GM21390 (cell line): ENCODE measurements at regions not wholly inside any gene's neighbourhood (a gene's known extent, or its start where the extent isn't known, plus 50 kb on each side); places are given as distances from the start of the nearest gene placed in this dataset.
"Not testable (repeated sequence)": the region's sequence is repeated elsewhere in the genome, so short reads cannot be mapped to it uniquely, and the experiment has no call there.

Source experiments
- ATAC-seq: cut with Tn5 transposase; IDR thresholded peaks from one replicate; pipeline ENCODE4 v1.9.1; 2021; ENCODE audit not compliant: unreplicated experiment

DNA sequence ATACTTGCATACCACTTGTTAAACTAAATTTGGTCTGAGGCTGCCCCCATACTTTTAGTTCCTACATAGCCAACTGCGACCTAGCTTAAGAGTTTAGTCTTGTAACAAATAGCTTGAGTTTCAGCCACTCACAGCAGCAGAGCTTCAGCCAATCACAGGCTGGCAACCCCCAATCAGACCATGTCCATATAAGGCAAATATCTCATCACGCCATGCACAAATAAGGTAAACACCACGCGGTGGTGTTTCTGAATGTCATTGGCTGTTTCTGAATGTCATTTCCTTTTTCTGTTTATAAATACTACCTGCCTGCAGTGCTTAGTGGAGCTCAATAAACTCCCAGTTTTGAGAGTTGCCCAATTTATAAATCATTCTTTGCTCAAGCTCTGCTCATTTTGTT is 143.1 kb upstream of the MAD2L1 start:
- no peak for ATAC-seq

- ATAC-seq: no peak
Observed at GRCh38 chr4:120207021-120207420, 140.4 kb upstream of the MAD2L1 start.

GRCh38 chr4:120202222-120202621 is 135.6 kb upstream of the MAD2L1 start:
- no peak for ATAC-seq

DNA sequence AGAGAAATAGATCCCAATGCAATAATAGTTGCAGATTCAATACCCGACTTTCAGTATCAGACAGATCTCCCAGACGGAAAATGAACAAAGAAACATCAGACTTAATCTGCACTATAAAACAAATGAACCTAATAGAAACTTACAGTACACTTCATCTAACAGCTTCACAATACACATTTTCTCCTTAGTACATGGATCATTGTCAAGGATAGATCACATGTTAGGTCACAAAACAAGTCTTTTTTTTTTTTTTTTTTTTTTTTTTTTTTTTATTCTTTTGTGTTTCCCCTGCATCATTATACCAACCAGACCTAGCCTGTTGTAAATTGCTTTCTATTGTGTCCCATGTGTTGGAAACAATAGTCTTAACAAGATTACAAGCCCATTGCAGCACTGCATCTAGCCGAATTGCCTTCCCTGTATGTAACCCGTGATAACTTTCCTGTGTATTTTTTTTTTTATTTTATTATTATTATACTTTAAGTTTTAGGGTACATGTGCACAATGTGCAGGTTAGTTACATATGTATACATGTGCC is 134.0 kb upstream of the MAD2L1 start:
- not testable (repeated sequence) for ATAC-seq

GRCh38 chr4:120198411-120198810 is 131.8 kb upstream of the MAD2L1 start:
- no peak for ATAC-seq

- ATAC-seq: no peak
Observed at GRCh38 chr4:120177603-120178002, 111.0 kb upstream of the MAD2L1 start.

GRCh38 chr4:120175272-120175671 is 108.6 kb upstream of the MAD2L1 start:
- ATAC-seq: no peak

DNA sequence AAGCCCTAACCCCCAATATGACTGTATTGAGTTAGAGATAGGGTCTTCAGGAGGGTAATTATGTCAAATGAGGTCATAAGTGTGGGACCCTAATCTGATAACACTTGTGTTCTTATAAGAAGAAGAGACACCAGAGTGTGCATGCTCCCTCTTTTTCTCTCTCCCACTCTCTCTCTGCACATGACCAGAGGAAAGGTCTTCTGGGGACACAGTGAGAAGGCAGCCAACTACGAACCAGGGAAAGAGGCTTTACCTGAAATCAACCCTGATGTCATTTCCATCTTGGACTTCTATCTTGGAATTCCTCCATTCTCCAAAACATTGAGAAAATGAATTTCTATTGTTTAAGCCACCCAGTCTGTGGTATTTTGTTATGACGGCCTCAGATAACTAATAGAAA is 97.2 kb upstream of the MAD2L1 start:
- no peak for ATAC-seq

- ATAC-seq: no peak
Observed at GRCh38 chr4:120158841-120159463, 92.3 kb upstream of the MAD2L1 start.

DNA sequence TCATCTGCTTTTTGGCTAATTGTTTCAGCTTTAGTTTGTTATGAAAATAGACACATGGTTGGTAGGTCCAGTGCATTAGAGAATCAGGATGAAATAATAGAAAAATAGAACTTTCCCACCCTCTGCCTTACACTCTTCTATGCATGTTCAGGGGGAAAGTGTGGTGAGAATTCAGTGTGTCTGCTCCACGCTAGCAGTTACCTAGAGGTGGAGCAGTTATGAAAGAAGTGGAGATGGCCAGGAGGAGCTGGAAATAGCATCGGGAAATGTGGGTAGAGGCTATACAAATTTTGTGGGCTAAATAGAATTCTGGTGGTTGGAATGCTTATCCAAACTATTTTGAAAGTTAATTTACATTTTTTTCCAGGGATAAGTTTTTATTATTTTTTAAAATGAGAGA is 91.4 kb upstream of the MAD2L1 start:
- ATAC-seq: no peak

GRCh38 chr4:120156120-120156718 is 89.6 kb upstream of the MAD2L1 start:
- peak; percentile 80 for ATAC-seq

DNA sequence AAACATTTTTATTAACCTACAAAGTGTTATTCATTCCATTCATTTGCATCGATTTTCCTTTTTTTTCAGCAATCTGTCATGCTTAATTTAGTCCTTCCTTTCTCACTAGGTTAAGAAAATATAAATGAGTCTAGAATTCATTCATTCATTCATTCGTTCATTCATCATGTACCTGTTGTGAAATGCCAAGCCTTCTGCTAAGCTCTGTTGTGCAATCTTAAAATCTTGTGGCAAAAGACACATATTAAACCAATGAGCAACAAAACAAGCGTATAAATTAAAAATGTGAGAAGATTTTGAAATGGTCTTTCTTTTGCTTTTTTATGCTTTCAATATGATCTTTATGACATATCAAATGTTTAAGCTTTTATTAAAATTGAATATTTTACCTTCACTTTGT is 88.6 kb upstream of the MAD2L1 start:
- ATAC-seq: no peak

GRCh38 chr4:120144634-120145033 is 78.0 kb upstream of the MAD2L1 start:
- ATAC-seq: no peak

GRCh38 chr4:120144041-120144440 is 77.4 kb upstream of the MAD2L1 start:
- ATAC-seq: no peak

GRCh38 chr4:120139392-120139791 is 72.7 kb upstream of the MAD2L1 start:
- ATAC-seq: no peak

GRCh38 chr4:120132935-120133334 is 66.3 kb upstream of the MAD2L1 start:
- ATAC-seq: no peak

DNA sequence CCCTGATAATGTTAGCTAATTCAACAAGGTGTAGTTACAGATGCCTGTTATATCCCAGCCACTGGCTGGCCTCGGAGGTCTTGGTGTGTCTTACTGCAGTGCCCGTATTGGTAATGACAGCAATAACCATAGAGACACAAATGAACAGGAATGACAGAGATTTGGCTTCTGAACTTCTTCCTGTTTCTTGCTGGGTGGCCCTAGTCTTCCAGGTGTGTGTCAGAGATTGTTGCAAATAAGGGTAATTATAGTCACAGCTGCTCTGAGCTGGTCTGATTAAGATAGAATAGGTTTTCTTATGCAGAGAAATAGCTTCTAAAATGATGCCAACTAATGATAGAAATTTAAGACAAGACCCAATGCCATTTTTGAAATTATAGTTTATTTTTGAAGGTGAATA is 64.1 kb upstream of the MAD2L1 start:
- ATAC-seq: no peak
